Cardiac muscle cell (in vitro differentiated cells and primary cell): ENCODE measurements at regions not wholly inside any gene's neighbourhood (a gene's known extent, or its start where the extent isn't known, plus 50 kb on each side); places are given as distances from the start of the nearest gene placed in this dataset.

Experiments
- DNase-seq, 2 donors: peaks; one replicate each; pipeline versions ENCODE4 v3.0.0 to v3.0.0-alpha.2; 2010 to 2017; ENCODE audit warnings: low read depth in 1 of 2, low spot score in 1 of 2
- H3K27ac ChIP-seq: fragments of 200-600 bp; sonication (generic); 2 replicates; pipeline ENCODE4 v1.5.1; 2016
- H3K27me3 ChIP-seq: fragments of 200-600 bp; sonication (generic); 2 replicates; pipeline ENCODE4 v1.6.0; 2016; ENCODE audit warnings: control low read depth
- H3K36me3 ChIP-seq: fragments of 200-600 bp; sonication (generic); 2 replicates; pipeline ENCODE4 v1.5.1; 2016; ENCODE audit warnings: control low read depth
- H3K4me1 ChIP-seq: fragments of 200-600 bp; sonication (generic); 2 replicates; pipeline ENCODE4 v1.8.1; 2017; ENCODE audit warnings: low read depth, mild to moderate bottlenecking, mixed run types
- H3K4me3 ChIP-seq: fragments of 200-600 bp; sonication (generic); 2 replicates; pipeline ENCODE4 v1.5.1; 2016; ENCODE audit warnings: mild to moderate bottlenecking
- H3K9me3 ChIP-seq: fragments of 200-600 bp; sonication (generic); 2 replicates; pipeline ENCODE4 v1.5.1; 2017; ENCODE audit warnings: low read depth, mild to moderate bottlenecking, control low read depth
- CTCF ChIP-seq: IDR thresholded peaks from 2 replicates; pipeline ENCODE4 v1.5.1; 2012; ENCODE audit warnings: low read depth, mild to moderate bottlenecking, low read length

GRCh38 chr13:108460043-108460442 is 169.4 kb upstream of the MYO16 start:
- no peak for TF ChIP-seq CTCF
- Histone ChIP-seq H3K4me3 (no peak overlapping the region), H3K9me3 (no peaks in the 10 kb centered on the region), H3K36me3 (no peaks in the 10 kb centered on the region), H3K4me1 (no peaks in the 10 kb centered on the region), H3K27me3 (no peaks in the 10 kb centered on the region), H3K27ac (no peak overlapping the region)
- DNase-seq, result no peak

- no peak for DNase-seq
- H3K9me3 ChIP-seq, result no peaks in the 10 kb centered on the region
- no peaks in the 10 kb centered on the region for H3K36me3 ChIP-seq
- no peak for TF ChIP-seq CTCF
- H3K27ac ChIP-seq, result no peak overlapping the region
- H3K4me3 ChIP-seq, result no peak overlapping the region
- no peaks in the 10 kb centered on the region for H3K4me1 ChIP-seq
- no peaks in the 10 kb centered on the region for H3K27me3 ChIP-seq
Observed at GRCh38 chr13:108460746-108461145, 168.7 kb upstream of the MYO16 start.

GRCh38 chr13:108463340-108463739 is 166.1 kb upstream of the MYO16 start:
- H3K4me1 ChIP-seq, result no peaks in the 10 kb centered on the region
- H3K36me3 ChIP-seq, result no peaks in the 10 kb centered on the region
- H3K27me3 ChIP-seq, result no peaks in the 10 kb centered on the region
- no peaks in the 10 kb centered on the region for H3K9me3 ChIP-seq
- no peak overlapping the region for H3K27ac ChIP-seq
- TF ChIP-seq CTCF, result no peak
- DNase-seq, result peak in 1 of 2 donors; percentile 69
- H3K4me3 ChIP-seq, result no peak overlapping the region

- Histone ChIP-seq H3K36me3 (no peaks in the 10 kb centered on the region), H3K4me3 (no peak overlapping the region), H3K9me3 (no peaks in the 10 kb centered on the region), H3K27ac (no peak overlapping the region), H3K4me1 (no peaks in the 10 kb centered on the region), H3K27me3 (no peaks in the 10 kb centered on the region)
- TF ChIP-seq CTCF, result no peak
- DNase-seq, result no peak
Observed at GRCh38 chr13:108470921-108471320, 158.5 kb upstream of the MYO16 start.

- TF ChIP-seq CTCF, result no peak
- H3K9me3 ChIP-seq, result no peaks in the 10 kb centered on the region
- no peaks in the 10 kb centered on the region for H3K4me1 ChIP-seq
Observed at GRCh38 chr13:108475181-108475580, 154.2 kb upstream of the MYO16 start.

GRCh38 chr13:108477376-108477775 is 152.0 kb upstream of the MYO16 start:
- Histone ChIP-seq H3K9me3 (no peaks in the 10 kb centered on the region), H3K4me3 (no peak overlapping the region), H3K4me1 (no peaks in the 10 kb centered on the region), H3K36me3 (no peaks in the 10 kb centered on the region), H3K27me3 (no peaks in the 10 kb centered on the region), H3K27ac (no peak overlapping the region)
- DNase-seq, result no peak
- no peak for TF ChIP-seq CTCF

More at GRCh38 chr13:108475181-108475580, 154.2 kb upstream of the MYO16 start:
- Histone ChIP-seq H3K27ac (no peak overlapping the region), H3K27me3 (no peaks in the 10 kb centered on the region), H3K4me3 (no peak overlapping the region), H3K36me3 (no peaks in the 10 kb centered on the region)
- DNase-seq, result no peak
